Activated CD4-positive, alpha-beta T cell treated with anti-CD3 and anti-CD28 coated beads, Interleukin-10, Interleukin-2, amounts not matched to agents 100 ng/mL and 50 ng/mL, durations not matched to agents 16 hours and 8 hours (primary cell): ENCODE measurements at regions not wholly inside any gene's neighbourhood (a gene's known extent, or its start where the extent isn't known, plus 50 kb on each side); places are given as distances from the start of the nearest gene placed in this dataset.
"Not testable (repeated sequence)": the region's sequence is repeated elsewhere in the genome, so short reads cannot be mapped to it uniquely, and the experiment has no call there.

Experiments
- DNase-seq: peaks from one replicate; pipeline ENCODE4 v3.0.0-alpha.2; 2020

DNA sequence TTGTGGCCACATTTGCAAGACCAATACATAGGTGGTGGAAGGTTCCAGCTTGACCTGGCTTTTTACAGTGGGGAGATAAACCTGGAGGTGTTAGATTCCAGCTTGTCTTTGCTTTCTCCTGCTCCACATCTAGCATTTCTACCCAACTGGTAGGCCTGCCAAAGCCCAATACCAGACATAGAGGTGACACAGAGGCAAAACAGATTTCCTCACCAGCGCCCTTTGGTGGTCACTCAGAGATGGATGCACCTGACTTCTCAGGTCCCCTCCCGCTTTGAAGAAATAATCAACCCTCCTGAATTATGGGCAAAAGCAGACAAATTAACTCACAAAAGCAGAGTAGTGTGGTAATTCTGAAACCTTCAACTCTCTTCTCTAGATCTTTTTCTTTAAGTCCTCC lies 1356.2 kb downstream of the FAM181B start:
- DNase-seq, result no peak

DNA sequence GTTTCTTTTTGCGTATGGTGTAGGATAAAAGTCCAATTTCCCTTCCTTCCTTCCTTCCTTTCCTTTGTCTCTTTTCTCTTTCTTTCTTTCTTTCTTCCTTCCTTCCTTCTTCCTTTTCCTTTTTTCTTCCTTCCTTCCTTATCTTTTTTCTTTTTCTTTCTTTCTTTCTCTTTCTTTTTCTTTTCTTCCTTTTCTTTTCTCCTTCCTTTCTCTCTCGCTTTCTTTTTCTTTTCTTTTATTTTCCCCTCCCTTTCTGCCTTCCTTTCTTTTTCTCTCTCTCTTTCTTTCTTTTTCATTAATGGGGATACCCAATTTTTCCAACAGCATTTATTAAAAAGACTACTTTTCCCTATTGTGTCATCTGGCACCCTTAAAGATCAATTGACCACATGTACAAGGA lies 1359.7 kb downstream of the FAM181B start:
- DNase-seq, result no peak

DNA sequence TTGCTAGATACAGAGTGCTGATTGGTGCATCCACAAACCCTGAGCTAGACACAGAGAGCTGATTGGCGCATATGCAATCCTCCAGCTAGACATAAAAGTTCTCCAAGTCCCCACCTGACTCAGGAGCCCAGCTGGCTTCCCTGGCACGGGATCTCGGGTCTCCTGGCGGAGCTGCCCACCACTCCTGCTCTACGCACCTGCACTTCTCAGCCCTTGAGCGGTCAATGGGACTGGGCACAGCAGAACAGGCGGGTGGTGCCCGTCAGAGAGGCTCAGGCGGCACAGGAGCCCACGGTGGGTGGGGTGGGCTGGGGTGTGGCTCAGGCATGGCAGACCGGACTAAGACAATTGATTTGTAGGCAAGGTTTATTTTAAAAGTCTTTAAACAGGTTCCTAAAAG lies 1365.5 kb downstream of the FAM181B start:
- no peak for DNase-seq

DNA sequence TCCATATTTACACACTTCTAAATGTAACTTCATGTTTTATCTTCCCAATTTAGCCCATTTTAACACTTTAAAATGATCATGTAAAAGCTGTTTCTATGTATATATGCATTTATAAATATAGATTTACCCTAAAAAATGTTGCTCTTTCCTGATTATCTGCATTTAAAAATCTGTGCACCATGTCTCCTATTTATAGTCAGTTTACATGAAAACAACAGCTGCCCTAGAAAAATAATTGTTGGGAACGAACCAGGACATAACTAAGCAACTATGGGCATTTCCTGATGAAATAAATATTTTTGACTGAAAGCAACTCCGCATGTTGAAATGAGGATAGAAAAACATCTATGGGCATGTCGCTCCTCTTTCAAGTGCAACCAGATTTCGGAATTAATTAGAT lies 1368.2 kb downstream of the FAM181B start:
- DNase-seq, result no peak

DNA sequence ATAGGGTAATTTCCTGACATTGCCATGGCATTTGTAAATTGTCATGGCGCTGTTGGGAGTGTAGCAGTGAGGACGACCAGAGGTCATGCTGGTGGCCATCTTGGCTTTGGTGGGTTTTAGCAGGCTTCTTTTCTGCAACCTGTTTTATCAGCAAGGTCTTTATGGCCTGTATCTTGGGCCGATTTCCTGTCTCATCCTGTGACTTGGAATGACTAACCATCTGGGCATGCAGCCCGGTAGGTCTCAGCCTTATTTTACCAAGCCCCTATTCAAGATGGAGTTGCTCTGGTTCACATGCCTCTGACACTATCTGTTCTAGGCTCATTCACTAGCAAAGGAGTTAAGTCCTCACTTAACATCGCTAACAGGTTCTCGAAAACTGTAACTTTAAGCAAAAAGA lies 1374.2 kb downstream of the FAM181B start:
- DNase-seq, result no peak

DNA sequence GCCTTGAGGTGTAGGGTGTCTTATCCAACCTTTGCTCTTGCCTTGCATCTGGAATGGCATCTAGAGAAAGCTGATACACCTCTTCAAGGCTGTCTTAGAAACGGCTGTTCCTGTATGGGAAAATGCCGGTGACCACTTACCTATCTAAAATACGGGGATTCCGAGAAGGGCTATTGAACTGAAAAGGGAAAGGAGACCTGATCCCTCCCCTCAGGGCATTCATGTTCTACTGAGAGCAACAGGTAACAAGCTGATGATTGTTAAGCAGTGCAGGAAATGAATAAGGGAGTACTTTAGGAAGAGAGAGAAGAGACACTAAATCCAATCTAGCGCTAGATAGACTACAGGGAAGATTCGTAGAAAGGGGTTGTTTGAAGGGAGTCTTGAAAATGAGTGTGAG lies 1388.1 kb downstream of the FAM181B start:
- DNase-seq, result no peak

DNA sequence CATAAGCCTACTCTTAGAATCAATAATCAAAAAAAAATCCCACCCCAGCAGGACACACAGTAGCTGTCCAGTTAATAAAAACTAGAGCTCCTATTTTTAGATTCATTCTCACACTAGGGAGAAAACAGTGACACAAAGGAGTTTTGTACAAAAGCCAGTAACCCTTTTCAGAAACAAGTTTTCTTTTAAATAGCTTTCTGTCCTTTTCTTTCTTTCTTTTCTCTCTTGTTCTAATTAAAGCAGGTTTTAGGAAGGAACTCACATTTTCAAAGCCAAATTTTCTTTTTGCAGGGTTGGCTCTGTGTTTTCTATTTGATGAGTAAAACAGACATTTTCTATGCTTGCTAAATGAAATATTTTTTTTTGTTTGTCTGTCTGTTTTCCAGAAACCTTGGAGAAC lies 1390.7 kb downstream of the FAM181B start:
- DNase-seq, result no peak

DNA sequence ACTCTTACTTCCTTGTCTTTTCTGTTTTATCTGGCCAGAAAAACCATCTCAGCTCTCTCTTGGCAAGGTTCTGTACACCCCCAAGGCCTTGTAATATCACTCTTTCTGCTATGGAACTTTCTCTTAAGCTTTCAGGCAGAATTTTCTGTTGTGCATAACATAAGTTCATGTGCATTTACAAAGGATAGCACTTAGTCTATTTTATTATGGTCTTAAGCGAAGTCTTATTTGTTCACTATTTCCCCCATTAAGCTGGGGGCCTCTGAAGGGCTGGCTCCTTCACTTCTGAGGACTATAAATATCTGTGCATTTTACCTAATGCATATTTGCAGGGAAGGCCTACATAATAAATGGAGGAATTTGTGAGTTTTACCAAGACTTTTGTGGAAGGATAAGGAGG lies 1393.4 kb downstream of the FAM181B start:
- no peak for DNase-seq

DNA sequence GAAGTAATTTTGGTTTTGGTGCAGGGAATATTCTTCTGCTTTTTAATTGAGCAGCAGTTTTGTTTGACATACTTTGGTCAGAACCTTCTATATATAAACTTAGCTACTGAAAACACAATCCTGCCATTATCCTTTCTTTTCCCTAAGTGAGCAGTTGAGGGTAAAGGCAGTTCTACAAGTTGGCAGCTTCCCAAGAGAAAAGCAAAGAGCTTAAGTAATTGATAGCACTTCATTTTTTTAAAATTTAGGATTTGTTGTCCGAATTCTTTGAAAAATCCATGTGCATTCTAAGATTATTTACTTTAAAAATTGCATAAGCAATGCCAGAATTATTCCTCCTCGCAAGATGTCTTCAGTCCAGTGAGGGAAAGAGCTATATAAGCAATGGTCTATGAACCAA lies 1394.1 kb downstream of the FAM181B start:
- DNase-seq, result no peak

DNA sequence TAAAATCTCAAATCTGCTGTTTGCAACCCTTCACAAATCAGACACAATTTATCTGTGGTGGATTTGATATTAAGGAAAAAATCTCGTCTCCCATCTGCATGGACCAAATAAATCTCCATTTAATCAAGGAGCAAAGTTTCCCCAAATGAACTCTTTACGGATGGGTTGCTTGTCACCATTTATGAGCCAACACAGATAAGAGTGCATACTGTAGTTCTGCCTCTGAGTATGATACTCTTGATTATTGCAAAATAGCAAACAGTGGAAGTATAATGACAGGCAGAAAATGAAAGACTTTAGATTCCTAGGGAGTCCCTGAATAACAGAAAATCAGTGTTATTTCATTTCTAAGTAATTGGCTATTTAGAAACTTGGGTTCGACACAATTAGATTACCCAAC lies 1395.9 kb downstream of the FAM181B start:
- DNase-seq, result no peak

DNA sequence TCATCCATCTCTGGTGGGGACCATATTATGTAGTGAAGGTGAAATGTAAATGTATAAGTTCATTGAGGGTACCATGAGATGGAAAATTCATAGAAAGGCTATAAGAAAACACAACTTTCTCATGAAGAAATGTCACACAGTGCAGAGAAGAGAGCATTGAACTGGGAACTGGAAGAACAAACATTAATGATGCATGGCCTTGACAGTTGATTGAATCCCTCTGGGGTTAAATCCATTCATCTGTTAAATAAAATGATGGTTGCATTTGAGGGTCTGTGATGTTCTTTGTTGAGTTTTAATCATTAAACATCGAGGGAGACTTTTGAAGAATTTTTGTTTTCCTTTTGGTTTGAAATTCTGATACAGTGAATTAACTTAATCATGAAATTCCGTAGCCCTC lies 1401.4 kb downstream of the FAM181B start:
- no peak for DNase-seq

DNA sequence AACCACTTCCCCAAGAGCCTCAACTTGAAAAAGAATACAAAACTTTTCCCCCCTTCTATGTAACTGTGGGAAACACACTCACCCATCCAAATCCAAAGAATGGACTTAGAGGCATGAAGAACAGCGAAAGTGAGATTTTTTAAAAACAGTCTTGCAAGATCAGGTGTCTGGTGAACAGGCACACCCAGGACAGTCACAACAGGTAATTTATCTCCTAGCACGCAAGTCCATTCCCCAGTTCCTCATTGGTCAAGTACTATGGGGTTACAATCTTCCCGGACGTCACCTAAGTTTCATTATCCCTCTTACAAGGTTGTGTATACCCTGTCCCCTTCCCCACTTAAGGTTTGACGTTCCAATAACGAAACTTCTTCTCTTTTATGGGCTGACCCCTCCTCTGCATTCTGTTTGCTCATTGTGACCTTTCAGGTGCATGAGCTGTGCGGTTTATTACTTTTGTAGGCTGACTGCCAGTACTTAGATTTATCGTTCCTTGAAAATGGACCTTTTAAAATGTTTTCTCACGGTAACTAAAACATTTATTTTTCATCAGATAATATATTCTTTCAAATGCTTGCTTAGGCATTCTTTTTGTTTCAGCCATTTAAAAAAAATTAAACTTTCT lies 1401.9 kb downstream of the FAM181B start:
- DNase-seq, result no peak

DNA sequence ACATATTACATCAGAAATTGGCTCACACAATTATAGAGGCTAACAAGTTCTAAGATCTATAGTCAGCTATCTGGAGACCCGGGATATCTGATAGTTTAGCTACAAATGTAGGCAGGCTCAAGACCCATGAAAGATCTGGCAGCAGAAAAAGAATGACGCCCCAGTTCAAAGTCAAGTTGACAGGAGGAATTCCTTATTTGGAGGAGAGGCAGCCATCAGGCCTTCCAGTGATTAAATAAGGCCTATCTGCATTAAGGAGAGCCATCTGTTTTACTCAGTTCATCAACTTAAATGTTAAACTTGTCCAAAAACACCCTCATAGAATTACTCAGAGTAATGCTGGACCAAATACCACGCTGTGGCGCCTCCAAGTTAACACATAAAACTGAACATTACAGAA lies 1402.6 kb downstream of the FAM181B start:
- DNase-seq, result no peak

DNA sequence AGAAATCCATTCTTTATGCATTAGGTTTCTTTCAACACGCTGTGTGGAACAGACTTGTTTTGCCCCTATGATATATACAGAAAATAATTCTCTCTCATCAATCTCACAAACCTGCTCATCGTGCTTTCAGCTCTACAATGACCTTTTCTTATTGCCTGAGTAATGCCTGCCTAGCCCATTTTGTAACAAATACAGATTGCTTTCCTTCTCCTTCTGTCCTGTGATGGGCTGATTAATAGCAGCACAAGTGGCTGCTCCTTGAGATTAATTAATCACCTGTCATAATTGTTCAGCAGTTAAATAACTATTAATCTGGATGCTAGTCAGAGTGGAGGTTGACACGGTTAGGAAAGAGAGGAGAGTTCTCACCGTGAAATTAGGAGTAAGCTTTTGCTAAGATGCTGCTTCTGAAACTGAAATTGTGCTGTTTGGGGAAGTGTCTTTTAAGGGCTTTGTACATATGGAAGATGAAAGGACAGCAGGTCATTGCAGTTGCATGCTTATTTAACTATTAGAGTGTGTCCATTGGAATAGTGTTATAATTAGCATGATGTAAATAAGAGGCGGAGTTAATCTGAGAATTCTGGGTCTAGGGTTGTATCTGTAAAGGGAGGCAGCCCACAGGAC lies 1430.5 kb downstream of the FAM181B start:
- DNase-seq, result no peak

DNA sequence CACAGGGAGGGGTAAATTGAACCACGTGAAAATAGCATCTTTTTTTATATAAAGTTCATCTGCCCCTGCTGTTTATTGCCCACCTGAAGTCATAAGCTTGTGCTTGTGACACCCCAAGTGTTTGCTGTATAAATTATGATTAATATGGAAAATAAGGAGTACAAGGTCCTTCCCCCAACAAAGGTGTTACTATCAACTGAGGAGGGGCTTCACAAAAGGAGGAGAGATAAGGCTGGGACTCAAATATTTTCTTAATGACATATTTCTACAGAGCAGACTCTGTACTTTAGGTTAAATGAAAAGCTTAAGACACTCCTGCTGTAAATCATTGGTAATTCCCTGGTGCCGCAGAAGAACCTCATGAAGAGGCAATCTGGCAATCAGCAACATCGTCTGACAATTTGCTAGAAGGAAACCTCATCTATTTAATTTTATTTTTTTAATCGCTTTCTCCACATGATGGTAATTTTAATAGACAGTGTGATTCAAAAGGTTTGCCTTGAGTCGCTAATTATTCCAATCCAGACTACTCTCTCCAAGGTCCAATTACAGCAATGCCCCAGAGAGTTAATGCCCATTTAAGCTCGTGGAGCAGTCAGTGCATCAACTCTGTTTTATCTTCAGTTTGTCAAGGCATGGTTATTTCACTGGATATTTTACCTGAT lies 1432.4 kb downstream of the FAM181B start:
- DNase-seq, result no peak

DNA sequence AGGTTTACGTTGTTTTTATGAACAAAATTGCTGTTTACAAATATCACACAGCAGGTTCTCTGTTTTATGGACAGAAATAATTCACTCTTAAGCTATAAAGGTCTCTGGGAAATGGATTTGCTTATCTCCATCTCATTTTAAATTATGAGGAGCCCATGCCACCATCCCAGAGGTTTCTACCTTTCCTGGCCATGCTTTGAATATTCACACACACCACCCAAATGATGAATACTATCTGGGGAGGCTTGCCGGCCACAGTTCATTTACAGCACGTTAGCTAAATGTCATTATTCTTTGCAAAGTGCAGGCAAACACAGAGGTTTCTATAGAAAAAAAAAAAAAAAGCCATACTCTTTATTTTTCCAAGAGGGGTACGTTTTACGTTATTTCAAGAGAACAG lies 1446.7 kb downstream of the FAM181B start:
- no peak for DNase-seq

DNA sequence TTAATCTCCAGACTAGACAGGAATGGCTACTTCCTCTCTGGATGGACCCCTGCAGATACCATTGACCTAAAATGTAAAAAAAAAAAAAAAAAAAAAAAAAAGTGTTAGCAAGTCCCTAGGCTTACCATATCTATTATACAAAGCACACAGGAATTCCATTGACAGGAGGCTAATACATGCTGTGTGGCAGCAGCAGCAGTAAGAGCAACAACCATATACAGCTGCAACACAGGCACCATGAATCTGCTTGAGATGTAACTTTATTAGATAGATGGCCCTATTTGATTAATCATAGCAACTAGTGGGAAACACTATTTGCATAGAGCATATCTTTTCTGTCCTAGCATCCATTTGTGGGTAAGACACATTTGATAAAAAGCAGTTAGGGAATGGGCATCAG lies 1447.1 kb downstream of the FAM181B start:
- DNase-seq, result no peak

DNA sequence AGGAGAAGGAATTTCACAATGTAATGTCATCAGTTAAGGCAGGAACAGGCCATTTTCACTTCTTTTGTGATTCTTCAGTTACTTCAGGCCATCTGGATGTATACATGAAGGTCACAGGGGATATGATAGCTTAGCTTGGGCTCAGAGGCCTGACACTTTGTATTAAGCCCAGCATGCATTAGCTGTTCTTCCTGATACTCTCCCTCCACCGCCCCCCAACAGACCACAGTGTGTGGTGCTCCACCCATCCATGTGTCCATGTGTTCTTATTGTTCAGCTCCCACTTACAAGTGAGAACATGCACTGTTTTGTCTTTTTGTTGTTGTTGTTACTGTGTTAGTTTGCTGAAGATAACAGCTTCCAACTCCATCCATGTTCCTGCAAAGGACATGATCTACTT lies 1453.4 kb downstream of the FAM181B start:
- not testable (repeated sequence) for DNase-seq

DNA sequence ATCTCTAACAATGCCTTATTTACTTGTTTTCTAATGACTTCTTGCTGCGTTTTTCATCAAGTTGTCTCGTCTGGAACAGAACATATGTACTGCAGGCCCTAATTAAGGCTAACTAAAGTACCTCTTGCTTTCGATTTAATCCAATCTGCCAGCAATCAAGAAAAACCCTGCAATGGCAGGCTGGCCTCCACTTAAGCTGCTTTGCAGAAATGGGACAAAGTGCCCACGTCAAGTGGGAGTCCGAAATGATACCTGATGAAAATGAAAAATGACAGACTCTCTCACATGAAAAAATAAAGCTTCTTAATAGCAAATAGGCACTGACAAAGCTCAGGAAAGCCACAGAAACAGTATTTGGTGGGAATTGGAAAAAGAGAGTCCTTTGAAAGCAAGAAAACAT lies 1454.7 kb downstream of the FAM181B start:
- DNase-seq, result no peak

DNA sequence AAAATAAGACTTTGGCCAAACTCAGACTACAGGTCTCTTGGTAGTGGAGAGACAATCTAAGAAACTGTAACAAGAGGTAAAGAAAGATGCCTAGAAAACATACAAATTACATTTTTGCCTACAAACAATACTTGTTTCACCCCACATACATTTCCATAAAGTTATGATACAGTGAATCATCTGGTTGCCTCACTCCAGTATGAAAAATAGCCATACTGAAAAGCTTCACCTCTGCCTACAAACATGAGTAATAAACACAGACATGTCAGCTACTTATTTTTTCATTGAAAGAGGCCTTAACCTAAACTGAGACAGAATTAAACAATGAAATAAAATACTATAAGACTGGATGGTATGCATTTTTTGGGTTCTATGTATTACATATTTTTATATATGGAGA lies 1463.0 kb downstream of the FAM181B start:
- DNase-seq, result no peak

DNA sequence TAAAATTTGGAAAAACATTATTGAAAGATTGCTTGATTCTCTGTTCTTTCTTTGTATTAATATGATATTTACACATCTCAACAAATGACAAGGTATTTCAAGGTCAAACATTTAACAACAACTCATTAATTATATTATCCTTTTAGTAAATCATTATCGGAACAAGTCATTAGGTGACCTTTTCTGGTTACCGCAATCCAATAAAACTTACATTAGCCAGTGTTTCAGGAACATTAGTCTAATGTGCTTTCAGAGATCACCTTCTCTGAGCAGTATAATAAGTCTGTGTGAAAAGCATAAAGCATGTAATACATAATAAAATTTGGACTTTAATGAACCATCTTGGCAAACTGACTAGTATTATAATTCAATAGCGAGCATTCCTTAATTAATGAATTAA lies 1466.4 kb downstream of the FAM181B start:
- DNase-seq, result no peak

DNA sequence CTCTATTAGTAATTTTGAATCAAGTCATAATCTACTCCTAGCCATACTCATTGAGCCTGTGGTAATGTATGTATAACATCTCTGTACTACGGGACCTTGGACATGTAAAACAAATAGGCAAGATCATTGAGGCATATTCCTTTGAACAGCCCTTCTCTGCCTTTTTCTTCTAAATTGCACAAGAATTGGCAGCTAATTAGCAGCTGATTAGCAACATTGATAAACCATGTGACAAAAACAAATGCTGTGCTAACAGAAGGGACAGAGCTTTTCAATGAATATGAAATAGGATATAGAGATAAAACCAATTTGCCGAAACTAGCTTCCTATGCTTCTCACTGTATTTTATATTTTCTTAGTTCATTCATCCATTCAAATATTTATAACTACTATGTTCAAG lies 1474.2 kb downstream of the FAM181B start:
- no peak for DNase-seq

DNA sequence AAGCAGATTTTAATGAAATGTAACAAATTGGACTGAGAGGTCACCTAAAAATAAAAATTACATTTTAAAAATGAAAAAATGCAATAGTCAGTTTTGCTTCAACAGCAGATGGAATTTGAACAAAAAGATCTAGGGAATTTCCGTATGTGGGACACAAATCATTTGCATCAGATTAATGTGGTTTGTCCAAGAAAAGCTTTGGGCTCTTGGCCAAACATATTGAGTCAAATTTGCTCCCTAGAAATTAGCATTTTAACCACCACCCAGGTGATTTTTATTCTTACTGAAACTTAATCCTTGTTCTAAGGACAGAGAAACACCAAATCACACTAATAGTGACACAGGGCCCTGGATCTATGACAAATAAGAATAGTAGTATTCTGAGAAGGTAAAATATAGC lies 1477.8 kb downstream of the FAM181B start:
- no peak for DNase-seq

DNA sequence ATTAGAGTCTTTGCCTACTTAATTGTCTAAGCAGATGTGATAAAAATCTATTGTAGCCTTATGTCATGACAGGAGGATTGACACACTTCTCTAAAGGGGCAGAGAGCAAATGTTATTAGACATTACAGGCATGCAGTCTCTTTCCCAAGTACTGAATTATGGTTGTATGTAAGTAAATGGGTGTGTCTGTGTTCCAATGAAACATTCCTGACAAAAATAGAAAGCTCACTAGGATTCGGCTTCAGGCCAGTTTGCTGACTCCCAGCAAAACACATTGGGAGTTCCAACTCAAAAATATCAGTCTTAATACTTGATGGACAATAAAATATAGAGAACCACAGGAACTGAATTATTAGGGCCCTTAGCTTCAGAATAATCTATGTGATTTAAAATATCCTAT lies 1480.4 kb downstream of the FAM181B start:
- no peak for DNase-seq

DNA sequence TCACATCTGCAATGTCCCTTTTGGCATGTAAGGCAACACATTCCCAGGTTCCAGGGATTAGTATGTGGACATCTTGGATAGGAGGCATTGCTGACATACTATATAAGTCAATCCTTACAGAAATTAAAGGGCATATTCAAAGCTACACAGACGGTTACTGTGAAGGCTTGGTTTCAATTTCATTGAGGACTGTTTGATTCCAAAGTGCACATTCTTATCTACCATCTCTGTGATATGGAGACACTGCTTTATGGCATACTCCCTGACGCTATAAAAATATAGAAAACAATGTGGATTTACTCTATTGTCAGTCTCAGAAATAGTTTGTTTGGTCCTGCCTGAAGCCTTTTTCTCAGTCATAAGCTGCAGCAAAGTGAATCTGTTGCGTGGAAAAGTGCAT lies 1486.7 kb downstream of the FAM181B start:
- DNase-seq, result no peak
